HG03066 (cell line): ENCODE measurements at regions not wholly inside any gene's neighbourhood (a gene's known extent, or its start where the extent isn't known, plus 50 kb on each side); places are given as distances from the start of the nearest gene placed in this dataset.

Experiments
- ATAC-seq: cut with Tn5 transposase; IDR thresholded peaks from one replicate; pipeline ENCODE4 v1.9.1; 2021; ENCODE audit warnings: low read depth; ENCODE audit not compliant: unreplicated experiment

GRCh38 chr11:93959663-93960062 lies 61.5 kb upstream of the HEPHL1 start:
- no peak for ATAC-seq

DNA sequence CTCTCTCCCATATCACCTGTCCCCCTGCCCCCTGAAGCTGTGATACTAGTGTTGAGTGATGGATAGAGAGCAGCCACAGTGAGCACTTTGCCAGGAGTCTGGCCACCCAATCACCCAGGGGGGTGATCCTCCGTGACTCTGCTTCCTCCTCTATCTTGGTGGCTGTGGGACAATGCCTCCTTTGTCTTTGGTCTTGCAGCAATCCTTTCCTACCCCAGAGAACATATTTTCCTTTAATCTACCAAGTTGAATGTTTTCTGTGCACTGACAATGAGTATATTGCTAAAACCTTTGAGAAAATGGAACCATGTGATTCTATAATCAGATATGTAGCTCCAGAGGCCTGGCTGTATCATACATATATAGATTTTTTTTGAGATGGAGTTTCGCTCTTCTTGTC lies 58.1 kb upstream of the HEPHL1 start:
- no peak for ATAC-seq

GRCh38 chr11:93967258-93967657 lies 53.9 kb upstream of the HEPHL1 start:
- ATAC-seq = no peak

DNA sequence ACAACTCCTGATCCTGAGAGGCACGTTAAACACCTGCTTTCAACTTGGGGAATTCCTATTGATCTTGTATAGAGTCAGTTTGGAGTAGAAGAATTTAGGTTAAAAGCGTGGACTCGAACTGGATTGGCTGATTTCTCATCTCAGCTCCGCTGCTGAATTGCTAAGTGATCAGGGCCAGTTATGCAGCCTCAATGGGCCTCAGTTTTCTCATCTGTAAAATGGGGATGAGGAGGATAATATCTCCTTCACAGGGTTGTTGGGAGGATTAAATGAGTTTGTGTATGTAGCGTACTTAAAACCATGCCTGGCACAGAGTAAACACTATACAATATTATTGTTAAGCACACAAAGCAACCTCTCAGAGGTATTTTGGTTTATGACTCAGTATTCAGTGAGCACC lies 53.2 kb upstream of the HEPHL1 start:
- no peak for ATAC-seq

DNA sequence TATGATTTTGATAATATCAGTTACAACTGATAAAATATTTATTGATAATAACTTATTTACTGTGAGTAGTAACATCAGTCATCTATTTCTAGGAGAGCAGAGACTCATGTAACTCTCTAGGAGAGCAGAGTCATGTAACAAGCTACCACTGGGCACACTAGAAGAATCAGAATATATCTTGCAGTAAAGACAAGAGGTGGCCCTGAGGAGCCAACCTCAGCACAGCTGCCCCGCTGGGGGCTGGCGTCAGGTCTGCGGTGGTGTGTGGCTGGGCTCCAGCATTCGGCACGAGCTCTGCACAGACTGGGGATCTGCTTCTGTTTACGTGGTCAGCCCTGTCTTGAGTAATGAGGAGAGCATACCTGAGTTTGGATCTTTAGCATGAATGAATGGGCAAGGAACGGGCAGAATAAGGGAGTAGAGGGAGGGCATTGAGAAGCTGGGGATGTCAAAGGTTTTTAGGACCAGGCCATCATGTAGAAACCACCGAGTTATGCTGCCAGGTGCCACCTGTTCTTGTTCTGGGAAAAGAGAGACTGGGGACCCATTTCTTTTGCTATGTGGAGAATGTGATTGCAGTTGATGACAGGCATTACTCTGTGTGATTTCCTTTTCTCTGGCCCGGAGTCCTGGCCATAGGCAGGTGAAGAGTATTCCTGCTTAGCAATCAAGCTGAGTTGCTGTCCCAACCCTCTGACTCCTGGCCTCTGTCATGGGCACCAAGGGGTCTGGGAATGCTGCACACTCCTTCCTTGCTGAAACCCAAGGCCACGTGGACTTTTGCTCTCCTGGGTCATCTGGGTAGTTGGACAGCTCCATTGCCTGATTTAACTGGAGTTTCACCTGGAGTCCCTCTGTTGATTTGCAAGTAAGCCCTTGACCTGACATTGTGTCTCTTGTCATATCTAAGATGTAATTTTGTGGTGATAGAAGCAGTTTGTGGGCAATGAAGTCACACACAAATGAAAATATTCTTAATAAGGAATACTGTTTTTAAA lies 50.9 kb upstream of the HEPHL1 start:
- ATAC-seq = no peak
